GM19397 (cell line): ENCODE measurements at regions not wholly inside any gene's neighbourhood (a gene's known extent, or its start where the extent isn't known, plus 50 kb on each side); places are given as distances from the start of the nearest gene placed in this dataset.
"Not testable (repeated sequence)": the region's sequence is repeated elsewhere in the genome, so short reads cannot be mapped to it uniquely, and the experiment has no call there.

ENCODE experiments used
- ATAC-seq: cut with Tn5 transposase; IDR thresholded peaks from one replicate; pipeline ENCODE4 v1.9.1; 2021; ENCODE audit warnings: mild to moderate bottlenecking, moderate library complexity; ENCODE audit not compliant: unreplicated experiment

- ATAC-seq: no peak
These were observed 99.2 kb upstream of the UXS1 start for GRCh38 chr2:106293271-106293783.

- no peak for ATAC-seq
These were observed 98.5 kb upstream of the UXS1 start for GRCh38 chr2:106292627-106293026.

- no peak for ATAC-seq
These were observed 94.8 kb upstream of the UXS1 start for GRCh38 chr2:106288873-106289272.

GRCh38 chr2:106285237-106285829, 91.2 kb upstream of the UXS1 start:
- no peak for ATAC-seq

- no peak for ATAC-seq
These were observed 90.6 kb upstream of the UXS1 start for GRCh38 chr2:106284691-106285202.

GRCh38 chr2:106284255-106284654, 90.2 kb upstream of the UXS1 start:
- ATAC-seq: no peak

- ATAC-seq: not testable (repeated sequence)
These were observed 89.4 kb upstream of the UXS1 start for GRCh38 chr2:106283228-106284152.

- ATAC-seq: no peak
These were observed 88.5 kb upstream of the UXS1 start for GRCh38 chr2:106282462-106283170.

DNA sequence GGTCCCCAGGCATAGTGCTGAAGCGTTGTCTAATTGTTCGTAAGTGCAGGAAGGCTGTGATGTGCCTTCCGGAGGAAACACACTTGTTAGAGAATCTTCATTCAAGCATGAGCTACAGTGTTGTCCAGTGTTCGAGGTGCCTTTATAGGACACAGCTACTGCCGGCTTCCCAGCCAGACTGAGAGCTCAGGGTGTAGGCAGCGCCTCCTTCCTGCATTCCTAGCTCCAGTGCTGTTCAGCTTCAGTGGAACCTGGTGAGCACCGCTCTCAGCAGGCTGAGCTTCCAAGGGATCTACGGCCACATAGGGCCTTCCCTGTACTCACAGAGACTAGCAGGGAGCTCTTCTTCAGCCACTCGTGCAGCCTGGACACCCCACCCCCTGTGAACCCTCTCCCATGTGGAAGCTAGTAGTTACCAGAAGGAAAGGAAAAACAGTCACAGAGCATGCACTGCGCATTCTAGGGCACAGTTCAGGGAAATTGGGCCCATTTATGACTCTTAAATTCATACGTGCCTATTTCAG, 87.9 kb upstream of the UXS1 start:
- ATAC-seq: not testable (repeated sequence)

DNA sequence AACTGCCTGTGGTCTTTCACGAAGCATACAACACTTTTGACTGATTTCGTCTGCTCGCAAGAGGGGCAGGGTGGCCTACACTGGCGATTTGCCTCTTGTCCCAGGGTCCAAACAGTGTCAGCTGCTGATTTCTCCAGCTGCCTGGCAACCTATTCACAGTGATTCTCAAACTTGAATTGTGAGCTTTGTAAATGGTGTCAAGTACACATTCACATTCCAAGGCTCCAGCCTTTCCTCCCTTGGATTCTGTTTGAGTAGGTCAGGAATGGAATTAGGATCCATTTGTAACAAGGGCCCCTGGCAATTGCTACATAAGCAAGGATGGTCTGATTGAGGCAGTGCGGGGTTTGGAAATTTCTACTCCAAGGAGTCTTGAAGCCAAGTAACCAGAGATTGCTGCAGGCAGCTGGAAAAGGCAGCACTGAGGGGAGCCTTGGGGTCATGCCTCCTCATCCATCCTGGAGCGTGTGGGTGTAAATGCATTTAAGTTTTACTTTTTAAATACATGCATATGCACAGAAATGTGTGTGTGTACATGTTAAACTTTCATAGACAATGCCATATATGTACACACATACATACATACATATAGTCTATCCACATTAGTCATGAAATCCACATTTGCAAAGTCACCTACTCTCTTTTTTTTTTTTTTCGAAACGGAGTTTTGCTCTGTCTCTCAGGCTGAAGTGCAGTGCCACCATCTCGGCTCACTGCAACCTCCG, 86.8 kb upstream of the UXS1 start:
- ATAC-seq: no peak

DNA sequence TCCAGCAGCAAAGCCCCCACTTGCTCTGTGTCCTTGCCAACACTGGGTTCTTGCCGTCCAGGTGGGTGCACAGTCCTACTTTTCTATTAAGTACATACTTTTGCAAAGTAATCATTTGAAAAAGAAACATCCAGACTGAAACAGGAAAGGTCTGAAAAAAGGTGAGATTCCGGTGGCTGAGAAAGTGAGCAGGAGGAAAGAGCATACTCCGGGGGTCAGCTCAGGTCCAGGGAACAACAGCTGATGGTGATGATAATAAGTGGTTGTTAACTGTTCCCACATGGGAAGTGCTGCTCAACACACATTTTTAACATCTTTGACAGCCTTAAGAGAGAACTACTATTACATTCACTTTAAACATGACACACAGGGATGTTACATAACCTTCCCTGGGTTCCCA, 86.1 kb upstream of the UXS1 start:
- ATAC-seq: no peak

- no peak for ATAC-seq
These were observed 84.2 kb upstream of the UXS1 start for GRCh38 chr2:106278112-106278876.

GRCh38 chr2:106277426-106277825, 83.3 kb upstream of the UXS1 start:
- ATAC-seq: no peak

GRCh38 chr2:106275971-106276370, 81.9 kb upstream of the UXS1 start:
- no peak for ATAC-seq

DNA sequence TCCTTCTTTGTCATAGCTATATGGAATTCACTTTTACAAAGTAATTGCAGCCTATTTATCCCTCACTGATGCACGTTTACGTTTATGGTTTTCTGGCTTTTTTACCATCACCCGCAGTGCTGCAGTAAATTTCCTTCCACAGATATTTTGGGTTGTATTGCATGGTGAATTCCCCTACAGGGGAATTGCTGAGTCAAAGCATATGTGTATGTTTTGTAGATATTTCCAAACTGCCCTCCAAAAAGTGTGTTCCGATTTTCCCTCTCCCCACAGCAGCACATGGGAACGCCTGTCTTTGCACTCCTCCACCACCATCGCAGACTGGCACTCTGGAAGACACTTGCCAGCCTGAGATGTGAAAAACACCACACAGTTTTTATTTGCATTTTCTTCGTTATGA, 80.6 kb upstream of the UXS1 start:
- no peak for ATAC-seq

GRCh38 chr2:106272216-106272807, 78.2 kb upstream of the UXS1 start:
- ATAC-seq: no peak

DNA sequence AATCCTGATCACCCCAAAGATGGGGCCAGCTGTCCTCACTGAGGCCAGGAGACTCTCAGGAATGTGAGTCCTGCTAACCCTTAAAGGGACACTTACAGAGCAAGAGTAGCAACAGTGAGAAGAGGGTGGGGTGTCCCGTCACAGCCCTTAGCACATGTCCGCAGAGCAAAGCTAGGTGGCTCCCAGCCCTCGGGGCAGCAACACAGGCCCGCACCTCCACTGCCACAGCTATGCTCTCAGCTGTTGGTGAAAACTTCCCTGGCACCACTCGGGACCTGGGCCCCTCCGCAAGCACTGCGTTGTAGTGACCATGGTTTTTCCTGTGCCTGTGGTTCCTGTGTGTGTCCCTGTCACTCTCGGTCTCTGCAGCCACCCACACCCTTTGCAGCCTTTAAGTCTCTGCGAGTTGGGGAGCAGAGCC, 76.4 kb upstream of the UXS1 start:
- no peak for ATAC-seq

GRCh38 chr2:106269591-106270291, 75.6 kb upstream of the UXS1 start:
- peak; percentile 81 for ATAC-seq

- no peak for ATAC-seq
These were observed 73.9 kb upstream of the UXS1 start for GRCh38 chr2:106267997-106268396.
